Endothelial cell of umbilical vein (primary cell): ENCODE measurements at regions not wholly inside any gene's neighbourhood (a gene's known extent, or its start where the extent isn't known, plus 50 kb on each side); places are given as distances from the start of the nearest gene placed in this dataset.

Source experiments
- BruUV-seq: library from RNA; stranded (reverse); fragments of 400-500 nt; replicated peaks from 2 replicates; lab custom pipeline; 2021; lab: Mats Ljungman, UMichigan
- CTCF ChIA-PET: fragments of 300-600, 350-600 bp; sonication (Branson Sonifier 250); formaldehyde crosslinking; loops from one replicate; lab custom pipeline; 2021; ENCODE audit warnings: antibody characterized with exemption, inconsistent platforms; lab: Charles Lee
- POLR2A ChIA-PET: fragments of 300-600, 350-600 bp; sonication (Branson Sonifier 250); formaldehyde crosslinking; loops from one replicate; lab custom pipeline; 2021; ENCODE audit warnings: antibody characterized with exemption, inconsistent platforms; lab: Charles Lee
- DNase-seq: peaks from one replicate; pipeline ENCODE4 v3.0.0-alpha.2; 2011; ENCODE audit warnings: low read depth, low spot score
- FAIRE-seq: peaks from 2 replicates; lab custom pipeline; 2011; peaks lifted over from hg19 to GRCh38; lab: Jason Lieb, UNC
- H2AFZ ChIP-seq: 2 replicates; pipeline ENCODE4 v1.6.0; 2012; ENCODE audit warnings: low read depth, low read length, control low read depth, inconsistent platforms
- H3K27ac ChIP-seq: 2 replicates; pipeline ENCODE4 v1.5.1; 2011; ENCODE audit warnings: low read depth, mild to moderate bottlenecking, control low read depth, low read length, moderate library complexity; ENCODE audit not compliant: insufficient read depth
- H3K27me3 ChIP-seq, 2 experiments: 2 replicates each; pipeline versions ENCODE4 v1.6.0 to v1.6.1; 2011; ENCODE audit warnings: low read length in 2 of 2, mixed read lengths in 1 of 2; ENCODE audit not compliant: control insufficient read depth in 2 of 2, insufficient read depth in 2 of 2
- H3K36me3 ChIP-seq, 2 experiments: 2 replicates in 1 of 2; 3 replicates in 1 of 2; pipeline ENCODE4 v1.5.1; 2011; ENCODE audit warnings: low read length in 2 of 2, mild to moderate bottlenecking in 1 of 2, moderate library complexity in 1 of 2; ENCODE audit not compliant: control insufficient read depth in 2 of 2, insufficient read depth in 2 of 2; ENCODE audit errors: extremely low read depth in 1 of 2
- H3K4me1 ChIP-seq: 3 replicates; pipeline ENCODE4 v1.5.1; 2011; ENCODE audit warnings: mild to moderate bottlenecking, low read length; ENCODE audit not compliant: control insufficient read depth, insufficient read depth; ENCODE audit errors: extremely low read depth
- H3K4me2 ChIP-seq: 2 replicates; pipeline ENCODE4 v1.6.1; 2011; ENCODE audit warnings: low read length, control low read depth, mixed read lengths; ENCODE audit not compliant: insufficient read depth
- H3K4me3 ChIP-seq, 3 experiments: fragments of 200-600 bp in 1 of 3; sonication (generic), shearing (Covaris generic) in 1 of 3; replicated peaks in 1 of 3; 2 replicates each; pipeline ENCODE4 v1.5.1; 2011 to 2016; ENCODE audit warnings: control low read depth in 3 of 3, low read length in 3 of 3, mild to moderate bottlenecking in 2 of 3, inconsistent platforms in 1 of 3, low read depth in 1 of 3, moderate library complexity in 1 of 3; ENCODE audit not compliant: insufficient read depth in 1 of 3
- H3K79me2 ChIP-seq: 2 replicates; pipeline ENCODE4 v1.6.0; 2012; ENCODE audit warnings: low read length, inconsistent platforms; ENCODE audit not compliant: control insufficient read depth, insufficient read depth
- H3K9ac ChIP-seq: replicated peaks from 2 replicates; pipeline ENCODE3; 2011; ENCODE audit warnings: low read length, control low read depth; ENCODE audit not compliant: insufficient read depth; ENCODE audit errors: extremely low read depth
- H3K9me1 ChIP-seq: replicated peaks from 3 replicates; pipeline ENCODE4 v1.6.0; 2011; ENCODE audit warnings: mild to moderate bottlenecking, low read length; ENCODE audit not compliant: control insufficient read depth, insufficient read depth; ENCODE audit errors: extremely low read depth
- H3K9me3 ChIP-seq: replicated peaks from 2 replicates; pipeline ENCODE4 v1.5.1; 2012; ENCODE audit warnings: low read length, inconsistent platforms; ENCODE audit not compliant: control insufficient read depth, insufficient read depth
- H4K20me1 ChIP-seq: replicated peaks from 2 replicates; pipeline ENCODE3; 2011; ENCODE audit warnings: mild to moderate bottlenecking, low read length; ENCODE audit not compliant: control insufficient read depth, insufficient read depth; ENCODE audit errors: extremely low read depth
- CTCF ChIP-seq, 2 donors: IDR thresholded peaks; 1 replicate in 1 of 2; 2 replicates in 1 of 2; pipeline ENCODE4 v1.5.1; 2011; ENCODE audit warnings: low read length in 2 of 2, mild to moderate bottlenecking in 2 of 2, moderate library complexity in 2 of 2, control low read depth in 1 of 2, inconsistent platforms in 1 of 2, low read depth in 1 of 2; ENCODE audit not compliant: insufficient read depth in 1 of 2; ENCODE audit errors: extremely low read depth in 1 of 2
- EZH2 ChIP-seq: IDR thresholded peaks from 2 replicates; pipeline ENCODE4 v1.6.1; 2012; ENCODE audit warnings: borderline replicate concordance, low read depth, mild to moderate bottlenecking, moderate library complexity, low read length, inconsistent platforms; ENCODE audit not compliant: severe bottlenecking
- FOS ChIP-seq: IDR thresholded peaks from 2 replicates; pipeline ENCODE4 v1.6.1; 2011; ENCODE audit warnings: mild to moderate bottlenecking, low read length, moderate library complexity, borderline replicate concordance; ENCODE audit not compliant: insufficient read depth
- GATA2 ChIP-seq: IDR thresholded peaks from 2 replicates; pipeline ENCODE4 v1.7.0; 2011; ENCODE audit warnings: low read depth, mild to moderate bottlenecking, moderate library complexity, mixed read lengths, low read length; ENCODE audit not compliant: insufficient read length, insufficient read depth
- JUN ChIP-seq: IDR thresholded peaks from 2 replicates; pipeline ENCODE4 v1.6.1; 2011; ENCODE audit warnings: borderline replicate concordance, low read depth; ENCODE audit not compliant: insufficient read length, insufficient read depth
- MAX ChIP-seq: IDR thresholded peaks from 2 replicates; pipeline ENCODE4 v1.6.1; 2011; ENCODE audit not compliant: insufficient read depth, insufficient read length
- MYC ChIP-seq: IDR thresholded peaks from one replicate; pipeline ENCODE4 v1.6.1; 2011; ENCODE audit warnings: mild to moderate bottlenecking, low read depth, low read length
- POLR2A ChIP-seq: IDR thresholded peaks from 2 replicates; pipeline ENCODE4 v1.6.1; 2012; ENCODE audit warnings: low read depth, mild to moderate bottlenecking, control low read depth, low read length
- POLR2AphosphoS5 ChIP-seq: IDR thresholded peaks from 2 replicates; pipeline ENCODE4 v1.6.1; 2012; ENCODE audit warnings: low read depth, mild to moderate bottlenecking, control low read depth, low read length, moderate library complexity; ENCODE audit not compliant: insufficient read depth
- dilution Hi-C: fragments of 300-500 bp; cut with MboI; formaldehyde crosslinking; loops from one replicate; pipeline ENCODE4 v1.15.0; 2019; ENCODE audit warnings: low sequenced_read_pairs; ENCODE audit not compliant: extremely low pct_ligation_motif_present
- intact Hi-C: fragments of 100-400 bp; cut with micrococcal nuclease; formaldehyde crosslinking; loops from one replicate; pipeline ENCODE4 v1.10.0; 2022

- Histone ChIP-seq H2AFZ (no peak overlapping the region), H4K20me1 (no peaks in the 10 kb centered on the region), H3K27ac (no peak overlapping the region), H3K36me3 (no peaks in the 10 kb centered on the region), H3K9me1 (no peaks in the 10 kb centered on the region), H3K4me3 (no peak overlapping the region), H3K27me3 (no peaks in the 10 kb centered on the region), H3K9ac (no peak overlapping the region), H3K79me2 (no peaks in the 10 kb centered on the region), H3K9me3 (no peaks in the 10 kb centered on the region), H3K4me2 (no peak overlapping the region), H3K4me1 (no peaks in the 10 kb centered on the region)
- TF ChIP-seq CTCF (IDR thresholded peaks at IDR 0.05; ENCODE audit: extremely low read depth in 1 of 2, insufficient read depth in 1 of 2, low read depth in 1 of 2, low read length in 2 of 2) (no peak), POLR2A (no peak), POLR2AphosphoS5 (no peak), FOS (no peak), MAX (no peak), JUN (no peak), GATA2 (no peak), EZH2 (no peak), MYC (no peak)
- FAIRE-seq (no peak), DNase-seq (no peak)
- BruUV-seq = no TSS peak
- intact Hi-C loops (no loop called here), dilution Hi-C loops (no loop called here)
- CTCF ChIA-PET = no interaction called here
- POLR2A ChIA-PET = no interaction called here
Measured at GRCh38 chr12:30088259-30088995, 304.7 kb upstream of the TMTC1 start.
